Mesothelial cell of epicardium (in vitro differentiated cells): ENCODE measurements at regions not wholly inside any gene's neighbourhood (a gene's known extent, or its start where the extent isn't known, plus 50 kb on each side); places are given as distances from the start of the nearest gene placed in this dataset.
"Not testable (repeated sequence)": the region's sequence is repeated elsewhere in the genome, so short reads cannot be mapped to it uniquely, and the experiment has no call there.

Experiments used
- DNase-seq, 2 experiments: peaks; one replicate each; pipeline ENCODE4 v3.0.0; 2021; ENCODE audit warnings: low spot score in 2 of 2; ENCODE audit not compliant: unreplicated experiment in 2 of 2
- H3K27ac Mint-ChIP-seq: 2 replicates; pipeline ENCODE4 v1.8.0; 2021; ENCODE audit warnings: mixed read lengths
- H3K27me3 Mint-ChIP-seq: 2 replicates; pipeline ENCODE4 v1.8.0; 2021; ENCODE audit warnings: low read depth, mixed read lengths
- H3K36me3 Mint-ChIP-seq: 2 replicates; pipeline ENCODE4 v1.8.0; 2021; ENCODE audit warnings: mixed read lengths
- H3K4me1 Mint-ChIP-seq: 2 replicates; pipeline ENCODE4 v1.8.0; 2021; ENCODE audit warnings: mixed read lengths
- H3K4me3 Mint-ChIP-seq: 2 replicates; pipeline ENCODE4 v1.8.0; 2021; ENCODE audit warnings: mild to moderate bottlenecking, moderate library complexity, mixed read lengths
- H3K9me3 Mint-ChIP-seq: 2 replicates; pipeline ENCODE4 v1.8.0; 2021; ENCODE audit warnings: mixed read lengths
- CTCF ChIP-seq: fragments of 200-600 bp; sonication (generic); IDR thresholded peaks from one replicate; pipeline ENCODE4 v1.5.0; 2021; ENCODE audit warnings: antibody characterized with exemption; ENCODE audit not compliant: unreplicated experiment

DNA sequence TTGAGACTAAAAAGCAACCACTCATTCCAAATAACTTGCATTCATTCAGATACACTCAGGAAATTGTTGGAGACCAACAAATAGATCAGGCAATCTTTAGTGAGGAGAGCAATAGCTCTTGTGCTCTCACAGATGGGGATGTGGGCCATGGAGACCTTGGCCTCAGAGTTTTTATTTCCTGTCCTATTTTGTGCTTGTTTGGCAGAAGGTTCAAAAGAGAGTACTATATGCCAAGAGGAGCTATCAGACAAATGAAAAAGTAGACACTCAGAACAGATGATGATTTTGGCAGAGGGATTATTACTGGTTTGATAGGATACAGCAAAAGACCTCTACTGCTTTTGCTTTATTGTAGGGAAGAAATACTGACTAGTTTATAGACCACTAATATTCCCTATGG, 230.2 kb downstream of the KCNE4 start:
- Mint-ChIP-seq H3K36me3 (peaks cover 3% of the 10 kb centered on the region), H3K27me3 (no peaks in the 10 kb centered on the region), H3K4me3 (no peak overlapping the region), H3K27ac (no peak overlapping the region), H3K4me1 (peaks cover 2% of the 10 kb centered on the region), H3K9me3 (peaks cover 14% of the 10 kb centered on the region)
- no peak for TF ChIP-seq CTCF
- no peak for DNase-seq

DNA sequence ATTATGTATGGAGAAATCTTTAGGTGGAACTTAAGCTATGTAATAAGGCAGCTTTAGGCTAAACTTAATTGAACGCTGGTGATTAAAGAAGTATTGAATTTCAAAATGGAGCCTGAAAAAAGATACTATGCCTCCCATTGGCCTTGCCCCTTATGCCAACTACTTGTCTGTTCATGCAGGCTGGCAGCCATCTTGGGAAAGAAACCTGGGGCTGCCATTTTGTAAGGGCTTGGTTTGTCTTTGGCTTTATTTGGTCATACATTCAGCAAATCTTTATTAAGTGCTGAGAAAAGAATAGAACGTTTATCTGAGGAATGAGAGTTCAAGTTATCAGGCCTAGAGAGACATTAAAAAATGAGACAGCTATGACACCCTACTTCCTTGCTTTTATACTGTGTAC, 231.3 kb downstream of the KCNE4 start:
- H3K27me3 Mint-ChIP-seq = no peaks in the 10 kb centered on the region
- H3K27ac Mint-ChIP-seq = no peak overlapping the region
- H3K4me1 Mint-ChIP-seq = peaks cover 2% of the 10 kb centered on the region
- H3K9me3 Mint-ChIP-seq = peaks cover 7% of the 10 kb centered on the region
- H3K36me3 Mint-ChIP-seq = no peaks in the 10 kb centered on the region
- DNase-seq = no peak
- no peak overlapping the region for H3K4me3 Mint-ChIP-seq
- no peak for TF ChIP-seq CTCF

DNA sequence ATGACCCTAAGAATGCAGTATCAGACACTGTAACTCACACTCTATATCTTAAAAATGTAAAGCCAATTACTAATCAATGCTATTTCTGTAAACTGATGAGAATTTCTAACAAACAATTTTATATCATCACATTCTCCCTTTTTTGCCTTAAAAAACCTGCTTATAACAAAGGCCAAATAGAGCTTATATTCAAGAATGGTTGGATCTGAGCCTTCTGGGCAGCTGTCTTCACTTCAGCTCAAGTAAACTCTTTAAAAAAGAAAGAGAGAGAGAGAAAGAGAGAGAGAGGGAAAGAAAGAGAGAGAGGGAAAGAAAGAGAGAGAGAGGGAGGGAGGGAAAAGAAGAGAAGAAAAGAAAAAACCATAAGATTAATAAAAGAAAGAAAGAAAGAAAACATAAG, 231.8 kb downstream of the KCNE4 start:
- H3K27me3 Mint-ChIP-seq = no peaks in the 10 kb centered on the region
- DNase-seq = no peak
- peaks cover 5% of the 10 kb centered on the region for H3K9me3 Mint-ChIP-seq
- H3K4me1 Mint-ChIP-seq = peaks cover 2% of the 10 kb centered on the region
- H3K4me3 Mint-ChIP-seq = no peak overlapping the region
- TF ChIP-seq CTCF = no peak
- H3K27ac Mint-ChIP-seq = no peak overlapping the region
- H3K36me3 Mint-ChIP-seq = no peaks in the 10 kb centered on the region

- Mint-ChIP-seq H3K36me3 (no peaks in the 10 kb centered on the region), H3K4me1 (peaks cover 2% of the 10 kb centered on the region), H3K4me3 (no peak overlapping the region), H3K27me3 (no peaks in the 10 kb centered on the region), H3K9me3 (peaks cover 14% of the 10 kb centered on the region), H3K27ac (no peak overlapping the region)
- TF ChIP-seq CTCF = no peak
- DNase-seq = no peak
Observed at GRCh38 chr2:223285370-223286265, 233.6 kb downstream of the KCNE4 start.

- no peak for TF ChIP-seq CTCF
- no peaks in the 10 kb centered on the region for H3K27me3 Mint-ChIP-seq
- H3K4me3 Mint-ChIP-seq = no peak overlapping the region
- no peak for DNase-seq
- H3K9me3 Mint-ChIP-seq = peaks cover 20% of the 10 kb centered on the region
- H3K27ac Mint-ChIP-seq = no peak overlapping the region
- H3K36me3 Mint-ChIP-seq = peaks cover 1% of the 10 kb centered on the region
- H3K4me1 Mint-ChIP-seq = no peaks in the 10 kb centered on the region
Observed at GRCh38 chr2:223294756-223295155, 242.8 kb downstream of the KCNE4 start.

DNA sequence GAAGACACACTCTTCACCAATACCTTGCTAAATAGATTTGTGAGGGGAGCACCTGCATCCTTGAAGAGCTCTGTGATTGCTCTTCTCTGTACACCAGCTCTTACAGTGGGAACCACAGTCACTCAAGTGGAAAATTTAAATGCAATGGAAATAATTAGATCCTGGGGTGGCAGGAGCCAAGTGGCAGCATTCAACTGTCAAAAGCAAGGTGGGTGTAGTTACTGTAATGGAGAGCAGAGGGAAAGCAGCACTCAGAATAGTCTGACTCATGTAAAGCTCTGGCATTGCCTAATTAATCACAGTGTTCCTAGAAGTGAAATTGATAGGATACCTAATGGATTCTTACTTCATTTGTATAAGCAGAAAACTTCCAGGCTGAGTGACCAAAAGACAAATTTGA, 245.8 kb downstream of the KCNE4 start:
- no peak overlapping the region for H3K27ac Mint-ChIP-seq
- no peak overlapping the region for H3K4me3 Mint-ChIP-seq

DNA sequence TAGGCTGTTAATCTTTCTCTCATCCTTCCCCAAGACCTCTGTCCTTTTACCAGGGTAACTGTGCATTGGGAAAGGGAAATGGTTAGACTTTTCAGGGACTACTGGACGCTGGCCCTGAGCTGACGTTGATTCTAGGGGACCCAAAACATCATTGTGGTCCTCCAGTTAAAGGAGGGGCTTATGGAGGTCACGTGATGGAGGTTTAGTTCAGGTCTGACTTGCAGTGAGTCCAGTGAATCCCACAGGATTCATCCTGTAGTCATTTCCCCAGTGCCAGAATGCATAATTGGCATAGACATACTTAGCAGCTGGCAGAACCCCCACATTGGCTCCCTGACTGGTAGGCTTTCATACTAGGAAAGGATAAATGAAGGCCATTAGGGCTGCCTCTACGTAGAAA, 246.3 kb downstream of the KCNE4 start:
- H3K27me3 Mint-ChIP-seq, H3K4me3 Mint-ChIP-seq, H3K27ac Mint-ChIP-seq, H3K4me1 Mint-ChIP-seq, H3K36me3 Mint-ChIP-seq, DNase-seq: not testable (repeated sequence)
- peaks cover 13% of the 10 kb centered on the region for H3K9me3 Mint-ChIP-seq

More for the DNA sequence above, 245.8 kb downstream of the KCNE4 start:
- Mint-ChIP-seq H3K27me3 (no peaks in the 10 kb centered on the region), H3K36me3 (no peaks in the 10 kb centered on the region), H3K9me3 (peaks cover 13% of the 10 kb centered on the region), H3K4me1 (no peaks in the 10 kb centered on the region)
- TF ChIP-seq CTCF = no peak
- DNase-seq = no peak
